ENCODE measurements at regions not wholly inside any gene's neighbourhood (a gene's known extent, or its start where the extent isn't known, plus 50 kb on each side); places are given as distances from the start of the nearest gene placed in this dataset.

GRCh38 chr12:58067610-58068387, 126.4 kb downstream of the ATP23 start:
- Histone ChIP-seq H3K9me3 (ENCODE audit: control insufficient read depth, insufficient read depth, low read length) (no peaks in the 10 kb centered on the region), H3K27me3 (ENCODE audit: control insufficient read depth, insufficient read depth, low read length) (no peaks in the 10 kb centered on the region), H3K4me3 (ENCODE audit: low read depth, low read length) (no peak overlapping the region), H3K27ac (ENCODE audit: low read depth, low read length) (peak overlapping the region; percentile 49)
- POLR2A ChIA-PET, result interaction anchor here (0.9 kb wide), 1 partner anchor 269 kb away, joined by 3 read pairs; no protein-coding TSS in a partner anchor
- TF ChIP-seq CTCF (IDR thresholded peaks at IDR 0.05; ENCODE audit: low read depth, low read length), result no peak
- CTCF ChIA-PET, result no interaction called here
- DNase-seq (ENCODE audit: low read depth, low spot score), result peak; percentile 59

GRCh38 chr12:58068706-58069105, 127.3 kb downstream of the ATP23 start:
- ChIA-PET CTCF (no interaction called here), POLR2A (interaction anchor here (0.9 kb wide), 1 partner anchor 268 kb away, joined by 3 read pairs; no protein-coding TSS in a partner anchor)
- H3K4me3 ChIP-seq (ENCODE audit: low read depth, low read length), result no peak overlapping the region
- TF ChIP-seq CTCF (IDR thresholded peaks at IDR 0.05; ENCODE audit: low read depth, low read length), result no peak
- no peaks in the 10 kb centered on the region for H3K9me3 ChIP-seq (ENCODE audit: control insufficient read depth, insufficient read depth, low read length)
- DNase-seq (ENCODE audit: low read depth, low spot score), result no peak
- H3K27ac ChIP-seq (ENCODE audit: low read depth, low read length), result peak overlapping the region; percentile 42
- H3K27me3 ChIP-seq (ENCODE audit: control insufficient read depth, insufficient read depth, low read length), result no peaks in the 10 kb centered on the region

- H3K27me3 ChIP-seq (ENCODE audit: control insufficient read depth, insufficient read depth, low read length), result no peaks in the 10 kb centered on the region
- CTCF ChIA-PET, result no interaction called here
- peak overlapping the region; percentile 42 for H3K27ac ChIP-seq (ENCODE audit: low read depth, low read length)
- no peak for TF ChIP-seq CTCF (IDR thresholded peaks at IDR 0.05; ENCODE audit: low read depth, low read length)
- no peaks in the 10 kb centered on the region; the same call in 1 of the 2 replicates for H3K9me3 ChIP-seq (ENCODE audit: control insufficient read depth, insufficient read depth, low read length)
- DNase-seq (ENCODE audit: low read depth, low spot score), result peak; percentile 39
- POLR2A ChIA-PET, result no interaction called here
- no peak overlapping the region for H3K4me3 ChIP-seq (ENCODE audit: low read depth, low read length)
These were observed 128.0 kb downstream of the ATP23 start for GRCh38 chr12:58069268-58069963.

- H3K4me3 ChIP-seq (ENCODE audit: low read depth, low read length), result no peak overlapping the region
- CTCF ChIA-PET, result no interaction called here
- POLR2A ChIA-PET, result no interaction called here
- H3K9me3 ChIP-seq (ENCODE audit: control insufficient read depth, insufficient read depth, low read length), result no peaks in the 10 kb centered on the region; the same call in 1 of the 2 replicates
- DNase-seq (ENCODE audit: low read depth, low spot score), result no peak
- H3K27me3 ChIP-seq (ENCODE audit: control insufficient read depth, insufficient read depth, low read length), result no peaks in the 10 kb centered on the region
- no peak overlapping the region for H3K27ac ChIP-seq (ENCODE audit: low read depth, low read length)
- no peak for TF ChIP-seq CTCF (IDR thresholded peaks at IDR 0.05; ENCODE audit: low read depth, low read length)
These were observed 130.6 kb downstream of the ATP23 start for GRCh38 chr12:58071994-58072393.

GRCh38 chr12:58074259-58074658, 132.9 kb downstream of the ATP23 start:
- no peaks in the 10 kb centered on the region for H3K27me3 ChIP-seq (ENCODE audit: control insufficient read depth, insufficient read depth, low read length)
- no peak for TF ChIP-seq CTCF (IDR thresholded peaks at IDR 0.05; ENCODE audit: low read depth, low read length)
- no peak for DNase-seq (ENCODE audit: low read depth, low spot score)
- ChIA-PET POLR2A (no interaction called here), CTCF (no interaction called here)
- H3K4me3 ChIP-seq (ENCODE audit: low read depth, low read length), result no peak overlapping the region
- no peaks in the 10 kb centered on the region; the same call in 1 of the 2 replicates for H3K9me3 ChIP-seq (ENCODE audit: control insufficient read depth, insufficient read depth, low read length)
- H3K27ac ChIP-seq (ENCODE audit: low read depth, low read length), result no peak overlapping the region
